Fibroblast of skin of scalp (primary cell): ENCODE measurements at regions not wholly inside any gene's neighbourhood (a gene's known extent, or its start where the extent isn't known, plus 50 kb on each side); places are given as distances from the start of the nearest gene placed in this dataset.

Experiments used
- DNase-seq: peaks from one replicate; pipeline ENCODE4 v3.0.0-alpha.2; 2013

DNA sequence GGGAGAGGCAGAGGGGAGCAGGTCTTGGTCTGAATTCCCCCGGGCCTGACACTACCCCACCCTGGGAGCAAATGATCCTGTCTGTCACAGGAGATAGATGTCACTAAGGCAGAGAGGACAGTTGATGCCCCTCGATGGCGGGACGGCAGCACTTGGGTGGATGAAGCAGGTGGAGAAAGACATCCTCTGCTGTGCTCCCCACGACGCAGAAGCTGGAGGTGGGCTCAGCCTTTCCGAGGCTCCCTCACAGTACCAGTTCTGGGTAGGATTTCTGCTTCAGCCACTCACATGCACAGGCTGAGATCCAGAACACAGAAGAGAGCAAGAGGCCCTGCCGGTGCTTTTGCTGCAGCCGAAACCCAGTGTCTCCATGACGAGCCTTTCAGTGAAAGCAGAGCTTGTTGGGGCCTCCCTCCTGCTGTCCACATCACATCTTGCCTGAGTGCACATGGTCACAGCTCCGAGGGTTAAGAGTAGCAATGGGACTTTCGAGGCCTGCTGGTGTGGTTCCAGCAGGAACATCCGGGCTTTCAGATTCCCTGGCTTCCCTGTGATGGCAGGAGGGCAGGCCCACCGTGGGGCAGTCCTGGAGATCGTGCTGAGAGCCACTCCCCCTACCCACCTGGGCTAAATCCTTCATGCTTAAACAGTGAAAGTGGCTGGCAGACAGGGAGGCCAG is 107.3 kb upstream of the PRR20G start:
- DNase-seq: no peak

DNA sequence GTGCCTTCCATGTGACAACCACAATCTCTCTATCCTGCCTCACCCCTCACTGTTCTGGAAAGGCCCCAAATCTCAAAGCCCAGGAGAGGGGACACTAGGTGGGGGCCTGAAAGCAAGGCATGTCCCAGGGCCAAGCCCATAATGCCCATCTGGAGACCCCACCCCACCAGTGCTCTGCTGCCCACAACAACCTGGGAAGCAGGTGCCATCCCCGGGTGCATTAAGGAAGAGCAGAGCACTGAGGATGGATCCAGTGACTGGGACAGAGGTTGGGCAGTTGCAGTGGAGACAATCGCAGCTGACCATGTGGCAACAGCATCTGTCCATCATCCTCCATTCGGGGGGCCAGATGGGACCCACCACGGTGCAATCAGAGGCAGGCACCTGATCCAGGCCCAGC is 106.2 kb upstream of the PRR20G start:
- DNase-seq: no peak

DNA sequence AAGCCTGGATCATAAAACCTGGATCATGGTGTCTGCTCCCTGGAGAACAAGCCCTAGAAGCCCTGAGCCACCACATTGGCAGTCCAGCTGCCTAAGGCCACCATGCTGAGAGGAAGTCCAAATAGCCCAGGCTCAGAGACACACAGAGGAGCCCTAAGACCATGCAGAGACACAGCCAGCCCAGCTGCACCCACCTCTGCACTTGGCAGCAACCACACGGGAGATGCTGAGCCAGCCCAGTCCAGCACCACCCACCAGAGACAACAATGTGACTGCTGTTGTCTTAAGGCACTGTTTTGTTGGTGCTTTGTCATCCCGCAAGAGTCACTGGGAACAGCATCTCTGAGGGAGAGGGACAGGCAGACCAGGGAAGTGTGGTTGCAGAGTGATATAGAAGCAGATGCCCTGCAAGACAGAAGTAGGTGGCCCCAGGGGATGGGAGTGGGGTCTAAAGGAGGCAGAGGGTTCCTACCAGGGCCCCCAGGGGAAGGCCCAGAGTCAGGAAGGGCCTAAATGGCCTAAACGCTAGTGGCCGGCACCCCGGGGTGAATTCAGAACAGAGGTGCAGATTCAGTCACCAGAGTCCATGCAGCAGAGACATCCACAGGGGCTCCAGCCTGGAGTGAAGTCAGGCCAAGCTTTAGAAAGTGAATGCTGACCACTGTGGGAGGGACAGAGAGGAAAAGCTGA is 105.4 kb upstream of the PRR20G start:
- no peak for DNase-seq

- DNase-seq: no peak
Observed at GRCh38 chr3:127392156-127392490, 104.3 kb upstream of the PRR20G start.

DNA sequence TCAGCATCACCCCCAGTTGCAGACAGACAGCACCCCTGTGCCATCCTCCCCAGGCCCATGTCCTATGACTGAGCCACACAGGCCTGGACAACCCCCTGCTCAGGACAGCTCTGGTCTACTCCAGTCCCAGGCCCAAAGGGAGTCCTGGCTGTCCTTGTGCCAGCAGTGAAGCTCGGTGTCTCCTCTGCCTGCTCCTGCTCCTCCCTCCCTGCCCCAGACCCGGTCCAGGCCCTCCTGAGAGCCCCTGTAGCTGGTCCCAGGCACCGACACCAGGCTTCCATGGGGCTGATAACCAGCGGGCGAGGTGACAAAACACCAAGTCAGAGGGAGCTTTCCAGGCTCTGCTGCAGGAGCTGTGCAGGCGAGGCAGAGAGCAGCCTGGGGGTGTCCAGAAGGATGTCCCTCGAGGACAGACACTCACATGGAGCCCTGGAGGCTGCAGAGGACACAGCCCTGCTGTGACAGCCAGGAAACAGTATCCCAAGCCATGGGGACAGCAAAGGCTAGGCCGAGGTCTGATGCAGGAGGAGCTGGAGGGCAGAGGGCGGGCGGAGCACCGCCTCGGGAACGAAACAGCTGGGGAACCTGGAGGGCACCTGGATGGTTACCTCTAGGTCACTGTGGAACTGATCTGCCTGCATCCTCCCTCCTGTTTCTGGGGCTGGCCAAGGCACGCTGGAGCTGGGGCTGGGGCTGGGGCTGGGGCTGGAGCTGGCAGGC is 103.8 kb upstream of the PRR20G start:
- no peak for DNase-seq

GRCh38 chr3:127390365-127391025 is 102.6 kb upstream of the PRR20G start:
- no peak for DNase-seq

- no peak for DNase-seq
Observed at GRCh38 chr3:127389913-127390312, 102.1 kb upstream of the PRR20G start.

DNA sequence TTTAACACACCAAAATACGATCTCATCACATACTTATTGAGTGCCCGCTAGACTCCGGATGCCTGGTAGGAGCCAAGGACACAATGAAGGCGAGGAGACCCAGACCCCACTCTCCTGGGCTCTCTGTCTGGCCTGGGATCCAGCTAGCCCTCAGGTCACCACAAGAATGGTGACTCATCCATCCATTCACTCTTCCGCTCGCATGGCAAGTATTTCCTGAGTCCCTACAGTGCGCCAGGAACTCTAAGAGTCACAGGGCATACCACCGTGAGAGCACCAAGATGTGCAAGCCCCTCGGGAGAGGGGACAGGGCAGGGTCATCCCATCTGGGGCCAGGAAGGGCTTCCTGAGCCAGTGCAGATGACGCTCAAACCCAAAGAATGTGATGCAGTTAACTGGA is 101.6 kb upstream of the PRR20G start:
- DNase-seq: peak; percentile 20

- DNase-seq: no peak
Observed at GRCh38 chr3:127388427-127388826, 100.6 kb upstream of the PRR20G start.

GRCh38 chr3:127387556-127388153 is 99.8 kb upstream of the PRR20G start:
- no peak for DNase-seq

DNA sequence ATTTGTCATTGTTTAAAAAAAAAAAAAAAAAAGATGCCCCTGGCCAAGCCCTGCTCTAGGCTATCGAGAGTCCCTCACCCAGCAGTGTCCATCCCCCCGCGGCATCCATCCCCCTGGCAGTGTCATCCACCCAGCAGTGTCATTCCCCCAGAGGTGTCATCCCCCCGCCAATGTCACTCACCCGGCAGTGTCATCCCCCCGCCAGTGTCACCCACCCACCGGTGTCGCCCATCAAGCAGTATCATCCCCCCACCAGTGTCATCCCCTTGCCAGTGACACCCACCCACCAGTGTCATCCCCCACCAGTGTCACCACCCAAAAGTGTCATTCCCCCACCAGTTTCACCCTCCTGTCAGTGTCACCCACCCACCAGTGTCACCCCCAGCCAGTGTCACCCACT is 99.3 kb upstream of the PRR20G start:
- no peak for DNase-seq

GRCh38 chr3:127386490-127386889 is 98.6 kb upstream of the PRR20G start:
- no peak for DNase-seq

DNA sequence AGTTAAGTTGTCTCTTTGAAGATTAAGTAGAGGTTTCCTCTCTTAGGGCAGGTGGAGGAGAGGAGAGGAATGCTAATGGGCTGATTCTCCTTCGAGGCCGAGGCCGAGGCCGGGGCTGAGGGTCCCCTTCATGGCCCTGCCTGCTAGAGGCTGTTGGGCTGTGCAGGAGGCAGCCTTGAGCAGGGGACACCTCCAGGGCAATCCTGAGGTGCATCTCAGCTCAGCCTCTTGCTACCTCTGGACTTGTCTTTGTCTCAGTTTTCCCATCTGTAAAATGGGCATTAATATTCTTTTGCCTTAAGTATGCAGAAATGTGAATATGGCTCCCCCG is 97.7 kb upstream of the PRR20G start:
- no peak for DNase-seq

GRCh38 chr3:127384717-127385539 is 97.1 kb upstream of the PRR20G start:
- DNase-seq: no peak

GRCh38 chr3:127383656-127384179 is 95.9 kb upstream of the PRR20G start:
- no peak for DNase-seq

- no peak for DNase-seq
Observed at GRCh38 chr3:127377801-127378655, 90.2 kb upstream of the PRR20G start.

DNA sequence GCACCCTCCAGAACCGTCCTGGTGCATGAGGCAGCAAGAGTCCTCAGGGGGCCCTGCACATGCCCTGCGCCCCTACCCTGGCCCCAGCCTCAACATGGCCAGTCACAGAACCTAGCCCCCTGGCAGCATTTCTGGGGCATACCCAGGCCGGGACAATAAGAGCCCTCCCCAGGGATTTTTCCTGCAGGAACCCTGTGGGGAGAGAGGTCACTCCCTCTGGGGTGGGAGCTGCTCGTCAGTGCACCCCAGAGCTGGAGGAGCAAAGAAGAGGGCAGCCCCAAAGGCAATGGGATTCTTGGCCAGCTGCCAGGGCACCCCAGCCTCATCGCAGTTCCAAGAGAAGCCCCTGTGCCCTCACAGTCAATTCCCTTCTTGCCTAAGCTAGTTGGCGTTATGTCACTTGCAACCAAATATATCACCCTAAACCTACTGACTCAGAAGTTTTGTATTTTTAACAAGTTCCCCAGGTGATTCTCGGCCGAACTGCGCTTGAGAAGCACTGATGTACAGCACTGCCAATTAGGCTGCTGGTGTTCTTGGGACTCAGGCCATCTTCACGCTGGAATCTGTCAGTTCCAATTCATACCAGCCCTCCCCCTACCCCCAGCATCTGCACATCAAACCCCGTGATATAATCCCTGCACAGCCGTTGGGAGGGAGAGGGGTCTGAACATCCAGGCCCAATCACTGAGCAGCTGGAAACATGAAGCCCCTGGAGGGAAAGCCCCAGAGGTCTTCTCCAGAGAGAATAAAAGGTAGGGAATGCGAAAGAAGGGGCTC is 87.5 kb upstream of the PRR20G start:
- DNase-seq: no peak

- no peak for DNase-seq
Observed at GRCh38 chr3:127374086-127375010, 86.5 kb upstream of the PRR20G start.
